Fibroblast of skin of right biceps (primary cell): ENCODE measurements at regions not wholly inside any gene's neighbourhood (a gene's known extent, or its start where the extent isn't known, plus 50 kb on each side); places are given as distances from the start of the nearest gene placed in this dataset.
"Not testable (repeated sequence)": the region's sequence is repeated elsewhere in the genome, so short reads cannot be mapped to it uniquely, and the experiment has no call there.

Experiments
- DNase-seq: peaks from one replicate; pipeline ENCODE4 v3.0.0-alpha.2; 2013

DNA sequence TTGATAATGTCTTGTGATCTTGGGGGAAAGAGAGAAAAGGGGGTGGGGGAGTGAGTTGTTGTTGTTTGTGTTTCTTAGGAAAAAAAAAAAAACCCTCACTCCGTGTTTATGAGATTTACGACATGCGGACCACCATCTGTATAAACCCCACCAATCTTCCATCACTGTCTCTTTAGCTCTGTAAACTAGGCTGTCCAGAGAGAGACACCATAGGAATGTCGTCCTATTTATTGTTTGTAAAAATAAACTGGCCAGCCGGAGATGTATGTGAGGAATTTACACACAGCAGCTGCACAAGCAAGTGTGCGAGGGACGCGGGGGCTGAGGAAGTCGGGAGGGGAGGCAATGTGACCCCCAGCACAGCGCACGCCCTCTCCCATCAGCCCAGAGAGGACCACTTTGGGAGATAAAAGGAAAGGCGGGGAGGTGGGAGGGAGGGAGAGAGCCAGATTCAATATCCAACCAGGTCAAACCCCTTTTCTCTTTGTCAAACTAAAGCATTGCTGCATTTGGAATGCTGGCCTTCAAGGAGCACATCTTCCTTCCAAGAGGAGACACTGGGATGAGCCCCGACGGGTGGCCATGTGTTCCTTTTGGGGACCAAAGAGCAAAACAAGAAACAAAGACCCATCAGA lies 136.2 kb upstream of the SALL1 start:
- no peak for DNase-seq

- DNase-seq = no peak
Measured at GRCh38 chr16:51286272-51286671, 135.2 kb upstream of the SALL1 start.

GRCh38 chr16:51276336-51276735 lies 125.3 kb upstream of the SALL1 start:
- no peak for DNase-seq

GRCh38 chr16:51272420-51272819 lies 121.3 kb upstream of the SALL1 start:
- no peak for DNase-seq

DNA sequence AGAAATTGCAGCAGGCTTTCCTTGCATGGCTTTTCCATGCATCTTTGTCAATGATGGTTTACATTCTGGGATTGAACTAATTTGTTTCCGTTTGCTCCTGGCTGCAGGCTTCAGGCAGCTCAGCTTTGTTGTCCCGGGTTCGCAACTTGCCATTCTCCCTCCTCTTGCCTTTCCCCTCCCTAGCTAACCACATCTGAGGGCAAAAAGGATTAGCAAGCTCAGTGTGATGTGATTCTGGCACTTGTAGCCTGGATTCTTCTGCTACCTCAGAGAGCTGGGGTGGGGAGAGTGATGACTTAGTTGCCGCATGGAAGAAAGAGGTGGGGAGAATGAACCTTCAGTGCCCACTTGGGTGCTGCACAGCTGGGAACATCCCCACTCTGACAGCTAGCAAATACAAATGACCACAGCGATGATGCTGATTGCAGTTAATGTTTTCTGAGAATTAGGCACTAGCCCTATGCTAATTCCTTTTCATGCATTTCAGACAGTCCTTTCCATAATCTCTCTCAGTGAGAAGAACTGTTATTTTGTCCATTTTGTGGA lies 120.2 kb upstream of the SALL1 start:
- DNase-seq = no peak

- DNase-seq = no peak
Measured at GRCh38 chr16:51268237-51268636, 117.2 kb upstream of the SALL1 start.

GRCh38 chr16:51267681-51268080 lies 116.6 kb upstream of the SALL1 start:
- DNase-seq = no peak

- DNase-seq = no peak
Measured at GRCh38 chr16:51262428-51262827, 111.4 kb upstream of the SALL1 start.

DNA sequence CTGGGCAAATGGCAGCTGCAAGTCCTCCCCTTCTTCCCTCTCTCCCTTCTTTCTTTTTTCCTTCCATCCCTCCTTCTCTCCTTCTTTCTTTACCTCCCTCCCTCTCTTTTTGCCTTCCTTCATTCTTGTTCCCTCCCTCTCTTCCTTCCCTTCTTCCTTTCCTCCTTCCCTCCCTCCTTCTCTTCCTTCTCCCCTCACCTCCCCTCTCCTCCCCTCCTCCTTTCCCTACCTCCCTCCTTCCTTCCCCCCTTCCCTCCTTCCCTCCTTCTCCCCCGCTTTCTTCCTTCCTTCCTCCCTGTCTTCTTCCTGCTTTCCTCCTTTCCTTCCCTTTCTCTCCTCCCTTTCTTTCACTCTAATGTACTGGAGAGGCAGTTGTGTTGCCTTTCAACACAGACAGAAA lies 110.8 kb upstream of the SALL1 start:
- no peak for DNase-seq

GRCh38 chr16:51255349-51255972 lies 104.4 kb upstream of the SALL1 start:
- no peak for DNase-seq

- not testable (repeated sequence) for DNase-seq
Measured at GRCh38 chr16:51254390-51254789, 103.3 kb upstream of the SALL1 start.

DNA sequence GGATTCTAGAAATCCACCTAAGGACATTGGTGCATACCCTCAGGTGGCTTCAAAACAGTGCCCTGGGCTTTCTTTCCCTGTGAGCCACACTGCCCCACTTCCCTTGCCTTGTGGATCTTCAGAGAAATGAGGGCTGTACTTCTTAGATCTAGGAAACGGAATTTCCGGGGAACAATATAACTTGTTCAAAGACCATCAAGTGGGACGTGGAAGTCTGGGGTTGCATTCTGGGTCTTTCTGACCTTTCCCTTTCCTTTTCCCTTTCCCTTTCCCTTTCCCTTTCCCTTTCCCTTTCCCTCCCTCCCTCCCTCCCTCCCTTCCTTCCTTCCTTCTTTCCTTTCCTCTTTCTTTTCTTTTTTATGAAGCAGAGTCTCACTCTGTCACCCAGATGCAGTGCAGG lies 97.1 kb upstream of the SALL1 start:
- no peak for DNase-seq

DNA sequence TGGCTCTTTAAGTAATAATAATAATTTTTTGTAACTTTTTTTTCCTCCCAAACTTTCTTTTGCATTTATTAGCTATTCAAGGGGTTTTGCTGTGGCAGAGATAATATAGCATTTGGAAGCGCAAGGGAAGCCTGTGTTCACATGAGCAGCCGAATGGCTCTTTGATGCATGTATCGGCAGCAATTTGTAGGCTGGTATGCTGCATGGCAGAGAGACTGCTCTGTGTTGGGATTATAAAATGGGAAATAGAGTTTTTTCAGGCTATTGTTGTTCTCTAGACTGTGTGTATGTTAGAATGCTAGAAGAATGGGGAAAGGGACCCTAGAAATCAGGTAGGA lies 94.6 kb upstream of the SALL1 start:
- DNase-seq = no peak

DNA sequence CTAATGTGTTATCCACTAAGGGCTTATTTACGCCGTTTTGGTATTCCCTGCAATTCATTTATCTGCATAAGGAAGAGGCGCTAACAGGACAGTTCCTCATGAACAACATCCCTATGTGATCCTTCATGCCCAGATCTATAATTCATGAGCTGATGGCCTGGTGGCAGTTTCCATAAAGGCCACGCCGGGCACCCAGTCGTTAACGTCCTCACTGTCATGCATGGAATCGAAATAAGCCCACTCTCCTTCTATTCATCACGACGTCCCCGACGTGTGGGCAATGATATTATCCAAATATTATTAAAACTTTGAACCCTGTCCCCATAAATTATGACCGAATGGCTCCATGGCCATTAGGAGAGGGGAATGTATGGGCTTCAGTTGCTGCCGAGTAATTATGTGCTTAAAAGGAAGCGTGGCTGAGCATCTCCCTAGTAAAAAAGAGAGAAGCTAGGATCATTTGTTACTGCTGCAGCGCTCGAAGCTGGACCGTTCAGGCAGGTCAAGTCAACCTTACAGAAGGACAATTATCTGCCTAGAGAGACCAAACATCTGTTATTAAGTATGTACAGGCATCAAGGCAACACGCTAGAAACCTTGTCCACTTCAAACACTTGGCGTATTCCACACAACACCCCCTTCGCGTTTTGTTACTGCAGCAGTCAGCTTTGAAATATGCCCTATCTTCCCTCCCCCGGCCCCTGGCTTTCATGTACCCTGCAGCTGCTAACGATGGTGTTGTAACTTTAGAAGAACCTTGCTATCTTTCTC lies 94.0 kb upstream of the SALL1 start:
- DNase-seq = no peak

GRCh38 chr16:51243936-51244436 lies 92.9 kb upstream of the SALL1 start:
- peak; percentile 6 for DNase-seq

DNA sequence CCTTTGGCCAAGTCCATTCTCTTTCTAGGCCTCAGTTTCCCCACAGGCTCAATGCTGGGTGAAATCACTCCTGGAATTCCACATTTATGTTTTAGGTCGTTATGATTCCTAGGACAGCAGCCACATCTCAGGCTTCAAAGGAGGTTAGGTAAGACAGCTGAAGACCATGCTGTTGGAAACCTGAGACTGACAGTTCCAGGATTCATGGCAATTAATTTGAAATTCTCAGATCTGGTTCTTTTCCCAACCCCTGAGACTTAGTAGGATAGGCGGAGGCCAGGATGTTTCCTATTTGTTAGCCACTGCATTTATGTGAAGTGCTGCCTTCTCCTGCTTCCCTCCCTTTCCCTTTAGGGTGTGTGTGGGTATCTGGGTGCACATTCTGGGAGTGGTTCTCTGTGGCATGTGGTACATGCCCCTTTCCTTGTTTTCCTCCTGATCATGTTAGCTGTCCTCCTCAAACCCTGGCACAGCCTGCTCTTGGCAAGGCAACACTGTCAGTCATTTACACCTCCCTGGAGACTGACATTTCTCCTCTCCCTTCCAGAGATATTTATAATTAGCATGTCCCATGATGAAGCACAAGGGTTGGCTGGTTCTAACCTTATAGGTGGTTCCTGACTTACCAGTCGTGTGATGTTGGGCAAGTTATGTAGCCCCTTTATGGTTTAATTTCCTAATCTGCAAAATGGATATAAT lies 91.4 kb upstream of the SALL1 start:
- DNase-seq = no peak

- no peak for DNase-seq
Measured at GRCh38 chr16:51239196-51239595, 88.1 kb upstream of the SALL1 start.

DNA sequence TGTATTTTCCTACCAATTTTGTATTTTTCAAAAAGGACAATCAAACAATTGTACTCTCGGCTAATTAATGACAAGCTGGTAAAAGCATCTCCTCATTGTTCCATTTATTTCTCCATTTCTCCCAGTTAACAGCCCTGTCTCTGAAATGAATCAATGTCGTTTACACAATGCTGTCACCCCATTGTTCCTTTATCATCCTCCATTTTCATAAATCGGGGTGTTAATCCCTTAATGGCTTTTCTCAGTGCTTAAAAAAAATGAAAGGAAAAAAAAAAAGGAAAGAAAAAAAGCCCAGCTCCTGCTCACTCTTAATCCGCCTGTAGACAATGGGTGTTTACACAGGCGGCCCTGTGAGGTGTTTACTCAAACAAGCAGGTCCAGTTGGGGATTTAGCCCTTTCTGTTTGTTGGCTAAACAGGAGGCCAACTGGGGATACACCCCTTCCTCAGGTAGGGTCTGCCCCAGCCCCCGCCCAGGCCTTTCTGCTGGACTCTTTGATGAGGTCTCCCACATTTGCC lies 86.8 kb upstream of the SALL1 start:
- DNase-seq = no peak

DNA sequence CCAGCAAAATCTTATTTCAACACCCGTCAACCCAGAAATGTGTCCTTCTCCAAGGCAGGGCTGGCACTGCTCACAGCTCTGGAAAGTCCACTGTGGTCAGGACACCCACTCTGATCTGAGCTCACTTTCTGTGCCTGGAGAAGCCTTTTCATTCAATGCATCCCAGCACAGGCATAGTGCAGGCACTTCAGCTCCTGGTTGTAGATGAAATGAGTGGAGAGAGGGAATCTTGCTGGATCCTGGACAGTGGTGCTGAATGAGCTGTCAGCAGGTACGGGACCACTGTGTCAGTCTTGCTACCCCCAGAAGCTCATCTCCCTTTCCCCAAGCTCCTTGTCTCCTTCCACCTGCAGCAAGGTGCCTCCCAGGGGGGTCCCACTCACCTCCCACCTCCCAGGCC lies 86.1 kb upstream of the SALL1 start:
- DNase-seq = no peak

DNA sequence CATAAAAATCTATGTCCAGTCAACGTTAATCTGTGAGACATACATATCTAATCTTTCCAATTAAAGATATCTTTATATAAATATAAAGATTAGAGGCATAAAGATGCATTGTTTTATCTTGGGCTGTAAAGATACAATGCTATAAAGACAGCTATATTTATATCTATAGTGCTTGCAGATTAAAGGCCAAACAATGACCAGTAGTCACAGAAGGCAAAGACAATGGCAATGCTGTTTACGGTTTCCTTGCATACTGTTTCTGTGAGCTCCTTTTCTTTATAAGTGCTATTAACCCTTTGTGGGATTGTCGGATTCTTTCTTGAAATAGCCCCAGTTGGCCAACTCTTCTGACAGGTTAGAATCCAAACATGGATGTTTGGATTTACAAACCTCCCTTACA lies 85.5 kb upstream of the SALL1 start:
- no peak for DNase-seq

DNA sequence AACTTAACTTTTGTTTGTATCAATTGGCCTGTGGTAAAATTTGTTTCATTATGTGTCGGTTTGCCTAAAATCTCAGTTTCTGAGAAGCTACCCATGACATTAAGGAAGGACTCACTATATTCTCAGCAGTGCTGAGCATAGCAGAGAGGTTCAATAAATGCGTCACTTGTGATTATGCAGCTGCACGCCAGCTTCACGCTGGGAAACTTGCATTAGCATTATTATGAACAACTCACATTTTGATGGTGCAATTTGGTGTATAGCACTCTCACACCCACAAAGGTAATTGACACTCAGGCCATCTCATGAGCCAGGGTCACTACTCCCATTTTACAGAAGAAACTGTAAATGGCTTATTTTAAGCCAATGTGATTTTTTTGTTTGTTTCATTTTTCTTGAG lies 80.6 kb upstream of the SALL1 start:
- peak; percentile 13 for DNase-seq

DNA sequence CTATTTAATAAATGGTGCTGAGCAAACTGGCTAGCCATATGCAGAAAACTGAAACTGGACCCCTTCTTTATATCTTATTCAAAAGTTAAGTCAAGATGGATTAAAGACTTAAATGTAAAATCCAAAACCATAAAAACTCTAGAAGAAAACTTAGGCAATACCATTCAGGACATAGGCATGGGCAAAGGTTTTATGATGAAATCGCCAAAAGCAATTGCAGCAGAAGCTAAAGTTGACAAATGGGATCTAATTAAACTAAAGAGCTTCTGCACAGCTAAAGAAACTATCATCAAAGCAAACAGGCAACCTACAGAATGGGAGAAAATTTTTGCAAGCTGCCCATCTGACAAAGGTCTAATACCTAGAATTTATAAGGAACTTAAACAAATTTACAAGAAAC lies 79.0 kb upstream of the SALL1 start:
- DNase-seq = not testable (repeated sequence)

DNA sequence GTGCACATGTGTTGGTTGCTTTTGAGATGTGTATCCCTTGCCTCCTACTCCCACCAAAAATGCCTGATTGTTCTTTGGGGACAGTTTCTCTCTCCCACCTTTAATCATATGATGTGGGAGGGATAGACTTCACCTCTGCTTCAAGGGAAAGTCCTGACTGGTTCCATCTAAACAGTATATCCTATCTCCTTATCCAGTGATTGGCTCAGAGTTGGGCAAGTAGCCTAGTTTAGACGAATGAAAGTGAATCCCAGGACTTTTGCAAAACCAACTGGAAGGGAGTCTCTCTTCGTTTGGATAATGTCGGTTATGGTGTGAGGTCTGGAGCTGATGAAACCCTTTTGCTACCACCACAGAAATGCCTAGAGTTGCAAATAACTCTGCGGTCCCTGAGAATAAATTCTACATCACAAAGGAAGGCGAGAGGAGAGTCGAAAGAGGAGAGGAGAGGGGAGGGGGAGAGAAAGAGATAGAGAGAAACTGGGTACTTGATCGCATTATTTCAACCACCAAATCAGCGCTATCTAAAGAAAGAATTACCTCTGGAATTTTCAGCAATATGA lies 77.1 kb upstream of the SALL1 start:
- no peak for DNase-seq
